Small intestine (tissue), 7 donors: ENCODE measurements at regions not wholly inside any gene's neighbourhood (a gene's known extent, or its start where the extent isn't known, plus 50 kb on each side); places are given as distances from the start of the nearest gene placed in this dataset.

ENCODE experiments used
- DNase-seq, 2 donors: peaks; one replicate each; pipeline versions ENCODE4 v3.0.0 to v3.0.0-alpha.2; 2013
- FAIRE-seq: peaks from 2 replicates; lab custom pipeline; 2012; peaks lifted over from hg19 to GRCh38; lab: Jason Lieb, UNC
- H3K27ac ChIP-seq, 3 donors: one replicate each; pipeline ENCODE4 v1.5.1; 2013; ENCODE audit warnings: low read length in 2 of 3, mild to moderate bottlenecking in 2 of 3, control low read depth in 1 of 3, inconsistent platforms in 1 of 3, low read depth in 1 of 3, moderate library complexity in 1 of 3
- H3K27me3 ChIP-seq, 3 donors: one replicate each; pipeline ENCODE4 v1.6.1; 2013; ENCODE audit warnings: low read length in 3 of 3, inconsistent platforms in 1 of 3; ENCODE audit not compliant: control insufficient read depth in 3 of 3, insufficient read depth in 3 of 3
- H3K36me3 ChIP-seq, 3 donors: one replicate each; pipeline ENCODE4 v1.6.1; 2013; ENCODE audit warnings: low read length in 3 of 3, inconsistent platforms in 1 of 3, low read depth in 1 of 3, mild to moderate bottlenecking in 1 of 3, moderate library complexity in 1 of 3; ENCODE audit not compliant: control insufficient read depth in 3 of 3, insufficient read depth in 2 of 3
- H3K4me1 ChIP-seq, 3 donors: one replicate each; pipeline ENCODE4 v1.6.1; 2013; ENCODE audit warnings: low read length in 2 of 3, inconsistent platforms in 1 of 3, low read depth in 1 of 3, mild to moderate bottlenecking in 1 of 3, moderate library complexity in 1 of 3; ENCODE audit not compliant: control insufficient read depth in 3 of 3, insufficient read depth in 2 of 3
- H3K4me3 ChIP-seq, 3 donors: one replicate each; pipeline ENCODE4 v1.5.1; 2013; ENCODE audit warnings: low read length in 3 of 3, control low read depth in 1 of 3, inconsistent platforms in 1 of 3, low read depth in 1 of 3, mild to moderate bottlenecking in 1 of 3, moderate library complexity in 1 of 3
- H3K9me3 ChIP-seq, 2 donors: one replicate each; pipeline ENCODE4 v1.6.1; 2013; ENCODE audit warnings: low read depth in 1 of 2, low read length in 1 of 2; ENCODE audit not compliant: control insufficient read depth in 2 of 2, insufficient read depth in 1 of 2
- WGBS, 3 donors: extraction: QIAGEN DNeasy Blood & Tissue Kit; methylation state at CpG; one replicate each; pipeline ENCODE4 v1.1.7; 2013; 5-methylcytosine and 5-hydroxymethylcytosine counted together
- donor health status: healthy with polysubstance abuse.
- donor health status: control.
- donor health status: control.
- donor health status: Bipolar disorder and iron deficiency.
- donor health status: healthy.

GRCh38 chr4:87901422-87901992 lies 68.7 kb downstream of the MEPE start:
- Histone ChIP-seq H3K27me3 (no peaks in the 10 kb centered on the region), H3K36me3 (no peaks in the 10 kb centered on the region), H3K4me3 (no peak overlapping the region), H3K4me1 (no peaks in the 10 kb centered on the region), H3K9me3 (peaks cover 0 to 3% of the 10 kb centered on the region in 2 donors), H3K27ac (no peak overlapping the region)
- 64 to 74% (median 71%) methylated on average over 1 of the region's 1 CpG for WGBS, 3 donors
- DNase-seq (no peak), FAIRE-seq (no peak)

GRCh38 chr4:87904639-87905160 lies 70.8 kb upstream of the SPP1 start:
- H3K27me3 ChIP-seq, result no peaks in the 10 kb centered on the region
- FAIRE-seq (no peak), DNase-seq (no peak)
- no peaks in the 10 kb centered on the region for H3K9me3 ChIP-seq
- no peaks in the 10 kb centered on the region for H3K4me1 ChIP-seq
- no peak overlapping the region for H3K4me3 ChIP-seq
- 82 to 91% (median 90%) methylated on average over 6 of the region's 6 CpGs for WGBS, 3 donors
- H3K36me3 ChIP-seq, result no peaks in the 10 kb centered on the region
- H3K27ac ChIP-seq, result no peak overlapping the region

GRCh38 chr4:87908336-87908735 lies 67.2 kb upstream of the SPP1 start:
- Histone ChIP-seq H3K4me3 (no peak overlapping the region), H3K36me3 (no peaks in the 10 kb centered on the region), H3K9me3 (no peaks in the 10 kb centered on the region), H3K27ac (no peak overlapping the region), H3K4me1 (peaks cover 0 to 4% (median 0%) of the 10 kb centered on the region in 3 donors), H3K27me3 (no peaks in the 10 kb centered on the region)
- FAIRE-seq (no peak), DNase-seq (no peak)
- WGBS, 3 donors, result 65 to 83% (median 74%) methylated on average over 1 of the region's 1 CpG

GRCh38 chr4:87910795-87911194 lies 64.7 kb upstream of the SPP1 start:
- DNase-seq, result no peak
- Histone ChIP-seq H3K36me3 (no peaks in the 10 kb centered on the region), H3K4me1 (peaks cover 0 to 4% (median 0%) of the 10 kb centered on the region in 3 donors), H3K9me3 (no peaks in the 10 kb centered on the region), H3K27ac (no peak overlapping the region), H3K4me3 (no peak overlapping the region), H3K27me3 (no peaks in the 10 kb centered on the region)
- WGBS, 3 donors, result 59 to 70% (median 60%) methylated on average over 5 of the region's 5 CpGs
- no peak for FAIRE-seq

GRCh38 chr4:87911252-87911774 lies 64.2 kb upstream of the SPP1 start:
- FAIRE-seq, result no peak
- Histone ChIP-seq H3K27me3 (no peaks in the 10 kb centered on the region), H3K4me1 (peaks cover 0 to 4% (median 0%) of the 10 kb centered on the region in 3 donors), H3K27ac (no peak overlapping the region), H3K36me3 (no peaks in the 10 kb centered on the region), H3K9me3 (no peaks in the 10 kb centered on the region), H3K4me3 (no peak overlapping the region)
- peak in 1 of 2 donors; percentile 26 for DNase-seq
- 15 to 32% (median 25%) methylated on average over 4 of the region's 4 CpGs for WGBS, 3 donors

GRCh38 chr4:87912164-87913004 lies 63.1 kb upstream of the SPP1 start:
- H3K4me1 ChIP-seq, result peaks cover 0 to 4% (median 0%) of the 10 kb centered on the region in 3 donors
- H3K27ac ChIP-seq, result no peak overlapping the region
- H3K36me3 ChIP-seq, result no peaks in the 10 kb centered on the region
- DNase-seq (peak in 1 of 2 donors; percentile 16), FAIRE-seq (no peak)
- WGBS, 3 donors, result 32 to 42% (median 38%) methylated on average over 7 of the region's 7 CpGs
- H3K27me3 ChIP-seq, result no peaks in the 10 kb centered on the region
- H3K9me3 ChIP-seq, result no peaks in the 10 kb centered on the region
- no peak overlapping the region for H3K4me3 ChIP-seq

GRCh38 chr4:87913896-87914295 lies 61.6 kb upstream of the SPP1 start:
- Histone ChIP-seq H3K36me3 (no peaks in the 10 kb centered on the region), H3K4me1 (peaks cover 0 to 4% (median 0%) of the 10 kb centered on the region in 3 donors), H3K4me3 (no peak overlapping the region), H3K27ac (no peak overlapping the region), H3K27me3 (no peaks in the 10 kb centered on the region), H3K9me3 (no peaks in the 10 kb centered on the region)
- WGBS, 3 donors, result 78 to 86% (median 78%) methylated on average over 3 of the region's 3 CpGs
- DNase-seq, result no peak
- FAIRE-seq, result no peak

- no peak overlapping the region for H3K27ac ChIP-seq
- 73 to 76% (median 75%) methylated on average over 6 of the region's 6 CpGs for WGBS, 3 donors
- H3K27me3 ChIP-seq, result no peaks in the 10 kb centered on the region
- H3K9me3 ChIP-seq, result no peaks in the 10 kb centered on the region
- H3K36me3 ChIP-seq, result no peaks in the 10 kb centered on the region
- DNase-seq, result no peak
- no peak overlapping the region for H3K4me3 ChIP-seq
- no peak for FAIRE-seq
- H3K4me1 ChIP-seq, result peaks cover 0 to 4% (median 0%) of the 10 kb centered on the region in 3 donors
Measured at GRCh38 chr4:87915621-87916020, 59.9 kb upstream of the SPP1 start.
